Neutrophil (primary cell): ENCODE measurements at regions not wholly inside any gene's neighbourhood (a gene's known extent, or its start where the extent isn't known, plus 50 kb on each side); places are given as distances from the start of the nearest gene placed in this dataset.
"Not testable (repeated sequence)": the region's sequence is repeated elsewhere in the genome, so short reads cannot be mapped to it uniquely, and the experiment has no call there.

Experiments
- H3K27ac ChIP-seq: fragments of 200-600 bp; sonication (generic); 2 replicates; pipeline ENCODE4 v1.5.1; 2016; ENCODE audit warnings: mild to moderate bottlenecking, moderate library complexity
- H3K27me3 ChIP-seq: fragments of 200-600 bp; sonication (generic); 2 replicates; pipeline ENCODE4 v1.6.0; 2016; ENCODE audit warnings: mild to moderate bottlenecking
- H3K36me3 ChIP-seq: fragments of 200-600 bp; sonication (generic); 2 replicates; pipeline ENCODE4 v1.5.1; 2017
- H3K4me1 ChIP-seq, 2 experiments: fragments of 200-600 bp in 1 of 2; sonication (generic) in 1 of 2; 1 replicate in 1 of 2; 2 replicates in 1 of 2; pipeline versions ENCODE4 v1.5.1 to v1.6.1; 2013 to 2016; ENCODE audit warnings: low read depth in 1 of 2, low read length in 1 of 2, mild to moderate bottlenecking in 1 of 2, moderate library complexity in 1 of 2; ENCODE audit not compliant: control insufficient read depth in 1 of 2, insufficient read depth in 1 of 2
- H3K4me3 ChIP-seq, 2 experiments: fragments of 200-600 bp in 1 of 2; sonication (generic) in 1 of 2; 1 replicate in 1 of 2; 2 replicates in 1 of 2; pipeline ENCODE4 v1.5.1; 2013 to 2016; ENCODE audit warnings: low read depth in 1 of 2, low read length in 1 of 2, mild to moderate bottlenecking in 1 of 2, moderate library complexity in 1 of 2
- H3K9me3 ChIP-seq: fragments of 200-600 bp; sonication (generic); 2 replicates; pipeline ENCODE4 v1.5.1; 2016
- TF ChIP-seq, protein P1 (sequence below): fragments of 200-600 bp; sonication (generic); IDR thresholded peaks from 2 replicates; pipeline ENCODE4 v1.5.1; 2016; ENCODE audit warnings: antibody characterized with exemption

DNA sequence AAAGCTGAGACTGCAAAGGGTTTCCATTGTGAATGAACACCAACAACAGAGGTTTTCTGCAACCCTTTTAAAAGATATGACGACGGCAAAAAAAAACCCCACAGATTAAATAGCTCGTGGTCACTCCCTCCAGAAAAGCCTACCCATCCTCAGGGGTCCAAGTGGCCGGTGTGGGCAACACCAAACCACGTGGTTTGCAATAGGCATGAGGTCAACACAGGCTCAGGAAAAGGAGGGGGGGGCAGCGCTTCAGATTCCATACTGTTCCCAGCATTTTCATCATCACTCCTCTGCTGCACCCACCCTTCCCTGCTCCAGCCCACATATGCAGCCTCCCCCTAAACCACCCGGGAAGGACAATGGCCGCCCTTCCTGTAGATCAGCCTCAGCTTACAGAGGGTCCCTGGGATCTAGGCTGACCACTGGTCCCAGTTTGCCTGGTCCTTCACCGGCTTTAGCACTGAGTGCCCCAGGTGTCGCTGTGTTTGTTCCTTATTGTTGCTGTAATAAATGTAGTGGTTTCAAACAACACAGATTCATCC lies 122.8 kb upstream of the PHACTR3 start:
- TF ChIP-seq, protein P1, sequence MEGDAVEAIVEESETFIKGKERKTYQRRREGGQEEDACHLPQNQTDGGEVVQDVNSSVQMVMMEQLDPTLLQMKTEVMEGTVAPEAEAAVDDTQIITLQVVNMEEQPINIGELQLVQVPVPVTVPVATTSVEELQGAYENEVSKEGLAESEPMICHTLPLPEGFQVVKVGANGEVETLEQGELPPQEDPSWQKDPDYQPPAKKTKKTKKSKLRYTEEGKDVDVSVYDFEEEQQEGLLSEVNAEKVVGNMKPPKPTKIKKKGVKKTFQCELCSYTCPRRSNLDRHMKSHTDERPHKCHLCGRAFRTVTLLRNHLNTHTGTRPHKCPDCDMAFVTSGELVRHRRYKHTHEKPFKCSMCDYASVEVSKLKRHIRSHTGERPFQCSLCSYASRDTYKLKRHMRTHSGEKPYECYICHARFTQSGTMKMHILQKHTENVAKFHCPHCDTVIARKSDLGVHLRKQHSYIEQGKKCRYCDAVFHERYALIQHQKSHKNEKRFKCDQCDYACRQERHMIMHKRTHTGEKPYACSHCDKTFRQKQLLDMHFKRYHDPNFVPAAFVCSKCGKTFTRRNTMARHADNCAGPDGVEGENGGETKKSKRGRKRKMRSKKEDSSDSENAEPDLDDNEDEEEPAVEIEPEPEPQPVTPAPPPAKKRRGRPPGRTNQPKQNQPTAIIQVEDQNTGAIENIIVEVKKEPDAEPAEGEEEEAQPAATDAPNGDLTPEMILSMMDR = no peak
- no peaks in the 10 kb centered on the region for H3K9me3 ChIP-seq
- H3K4me3 ChIP-seq = no peak overlapping the region
- H3K27ac ChIP-seq = no peak overlapping the region
- peaks cover 39% of the 10 kb centered on the region for H3K27me3 ChIP-seq
- no peaks in the 10 kb centered on the region for H3K36me3 ChIP-seq
- no peaks in the 10 kb centered on the region for H3K4me1 ChIP-seq

DNA sequence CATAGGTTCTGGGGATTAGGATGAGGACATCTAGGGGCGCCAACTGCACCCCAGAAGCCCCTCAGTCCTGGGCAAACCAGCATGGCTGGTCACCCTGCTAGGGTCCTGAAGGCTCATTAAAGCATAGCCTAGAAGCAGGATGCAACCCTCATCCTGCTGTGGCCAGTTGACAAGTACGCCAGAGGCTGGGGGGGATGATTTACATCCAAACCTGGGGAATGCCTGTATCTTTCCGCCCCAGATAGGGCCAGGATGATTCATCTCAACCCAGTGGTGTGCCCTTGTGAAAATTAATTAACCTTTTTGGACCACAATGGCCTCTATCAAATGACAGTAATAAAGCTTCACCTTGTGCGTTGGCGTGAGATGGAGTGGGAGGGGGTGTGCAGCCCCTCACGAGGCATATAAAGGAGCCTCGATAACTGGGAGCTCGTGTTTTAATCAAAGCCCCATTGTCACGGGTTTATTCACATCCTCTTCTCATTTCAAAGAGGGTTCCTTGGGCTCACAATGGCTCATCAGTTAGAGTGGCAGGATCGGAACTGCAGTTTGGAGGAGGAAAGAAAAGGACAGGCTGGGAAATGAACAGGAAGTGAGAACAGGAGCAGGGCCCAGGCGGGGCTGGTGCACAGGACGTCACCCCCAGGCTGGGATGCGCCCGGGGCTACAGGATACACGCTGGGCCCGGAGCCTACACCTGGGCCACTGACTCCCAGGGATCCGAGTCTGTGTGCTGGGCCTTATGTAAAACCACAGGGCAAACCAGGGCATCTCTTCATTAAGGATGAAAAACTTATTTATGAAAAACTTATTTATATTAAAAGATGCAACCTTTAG lies 121.8 kb upstream of the PHACTR3 start:
- TF ChIP-seq, protein P1 = no peak
- Histone ChIP-seq H3K4me3 (no peak overlapping the region), H3K27me3 (peaks cover 34% of the 10 kb centered on the region), H3K9me3 (no peaks in the 10 kb centered on the region), H3K4me1 (no peaks in the 10 kb centered on the region), H3K36me3 (no peaks in the 10 kb centered on the region), H3K27ac (no peak overlapping the region)

DNA sequence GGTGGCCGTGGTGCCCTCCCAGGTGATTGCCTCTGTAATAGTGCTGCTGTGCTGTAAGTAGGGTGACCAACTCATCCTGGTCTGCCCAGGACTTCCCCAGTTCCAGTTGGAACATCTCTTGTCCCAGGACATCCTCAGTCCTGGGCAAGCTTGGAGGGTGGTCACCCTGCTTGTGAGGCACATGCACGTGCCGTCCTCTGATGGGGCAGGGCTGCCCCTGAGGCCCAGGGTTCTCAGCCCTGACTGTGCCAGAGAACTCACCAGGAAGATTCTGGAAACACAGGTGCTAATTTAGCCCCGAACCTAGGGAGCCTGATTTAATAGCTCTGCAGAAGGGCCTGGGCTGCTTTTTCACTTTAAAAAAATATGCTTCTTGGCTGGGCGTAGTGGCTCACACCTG lies 120.9 kb upstream of the PHACTR3 start:
- no peaks in the 10 kb centered on the region for H3K4me1 ChIP-seq
- H3K4me3 ChIP-seq = no peak overlapping the region
- H3K27me3 ChIP-seq = peaks cover 31% of the 10 kb centered on the region
- H3K9me3 ChIP-seq = no peaks in the 10 kb centered on the region
- TF ChIP-seq, protein P1 = no peak
- no peak overlapping the region for H3K27ac ChIP-seq
- H3K36me3 ChIP-seq = no peaks in the 10 kb centered on the region

DNA sequence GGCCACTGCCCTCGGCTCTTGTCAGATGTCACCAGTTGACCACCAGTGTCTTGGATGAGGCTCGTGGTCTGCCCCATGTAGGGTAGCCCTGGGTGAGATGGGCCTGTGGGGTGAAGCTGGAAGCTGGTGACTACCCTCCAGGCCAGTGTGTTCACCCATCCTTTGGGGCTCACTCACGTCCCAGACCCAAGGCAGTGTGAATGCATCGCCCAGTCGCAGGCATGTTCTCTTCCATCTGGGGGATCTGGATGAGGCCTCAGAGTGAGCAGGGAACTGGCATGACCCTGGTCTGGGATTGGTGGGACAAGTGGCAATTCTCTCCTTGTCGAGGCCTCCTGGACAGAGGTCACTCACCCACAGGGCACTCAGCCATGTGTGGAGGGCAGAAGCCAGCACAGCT lies 120.1 kb upstream of the PHACTR3 start:
- H3K27ac ChIP-seq = no peak overlapping the region
- H3K27me3 ChIP-seq = peaks cover 24% of the 10 kb centered on the region
- no peaks in the 10 kb centered on the region for H3K9me3 ChIP-seq
- H3K36me3 ChIP-seq = no peaks in the 10 kb centered on the region
- no peak overlapping the region for H3K4me3 ChIP-seq
- H3K4me1 ChIP-seq = no peaks in the 10 kb centered on the region
- TF ChIP-seq, protein P1 = no peak

DNA sequence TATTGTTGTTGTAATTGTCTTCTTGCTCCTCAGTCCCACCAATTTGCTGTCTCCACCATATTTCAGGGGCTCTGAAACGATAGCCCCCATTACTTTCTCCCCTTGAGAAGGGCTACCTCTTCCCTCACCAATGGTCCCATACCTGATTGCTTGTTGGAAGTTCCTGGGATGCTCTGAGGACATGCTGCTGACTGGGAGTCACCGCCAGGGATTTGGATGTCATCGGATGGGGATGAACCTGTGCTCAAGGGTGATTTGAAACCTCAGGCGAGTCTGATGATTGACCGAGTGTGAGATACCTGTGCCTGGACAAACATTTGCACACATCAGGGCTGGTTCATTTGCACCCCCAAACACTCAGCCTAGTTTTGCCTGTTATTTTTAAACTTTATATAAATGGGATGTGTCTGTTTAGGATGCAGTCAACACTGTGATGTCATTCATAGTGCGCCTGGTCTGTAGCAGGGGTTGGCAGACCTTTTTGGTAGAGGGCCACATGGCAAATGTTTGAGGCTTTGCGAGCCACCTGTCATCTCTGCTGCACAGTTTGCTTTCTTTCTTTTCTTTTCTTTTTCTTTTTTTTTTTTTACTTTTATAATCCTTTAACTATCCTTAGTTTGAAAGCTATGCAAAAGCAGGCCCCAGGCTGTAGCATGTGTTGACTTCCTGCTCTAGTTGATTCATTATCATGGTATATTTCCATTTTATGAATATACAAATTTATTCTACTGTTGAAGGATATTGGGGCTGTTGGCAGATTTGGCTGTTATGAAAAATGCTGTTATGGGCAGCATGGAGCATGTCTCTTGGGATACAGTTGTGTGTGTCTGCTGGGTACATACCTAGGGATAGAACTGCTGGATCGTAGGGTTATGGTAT lies 118.5 kb upstream of the PHACTR3 start:
- Histone ChIP-seq H3K27me3 (peaks cover 14% of the 10 kb centered on the region), H3K4me1 (no peaks in the 10 kb centered on the region), H3K9me3 (no peaks in the 10 kb centered on the region), H3K36me3 (no peaks in the 10 kb centered on the region), H3K4me3 (no peak overlapping the region), H3K27ac (no peak overlapping the region)
- TF ChIP-seq, protein P1 = no peak

DNA sequence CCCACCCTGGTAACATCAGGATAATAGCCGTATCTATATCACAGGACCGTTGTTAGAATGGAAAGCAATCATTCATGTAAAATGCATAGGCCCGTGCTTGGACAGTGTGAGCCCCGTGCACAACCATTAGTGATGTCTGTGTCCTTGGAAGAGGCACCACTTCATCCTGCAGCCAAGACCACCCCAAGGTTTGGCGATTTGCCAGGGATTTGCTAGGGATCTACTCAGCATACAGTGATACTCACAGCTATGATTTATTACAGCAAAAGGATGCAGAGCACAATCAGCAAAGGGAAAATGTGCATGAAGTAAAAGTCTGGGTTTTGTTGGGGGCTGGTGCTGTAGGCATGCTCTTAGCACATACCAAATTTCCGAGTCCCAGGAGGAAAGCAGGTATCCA lies 115.9 kb upstream of the PHACTR3 start:
- H3K27ac ChIP-seq, H3K9me3 ChIP-seq, H3K4me3 ChIP-seq, H3K27me3 ChIP-seq, H3K4me1 ChIP-seq, H3K36me3 ChIP-seq: not testable (repeated sequence)

DNA sequence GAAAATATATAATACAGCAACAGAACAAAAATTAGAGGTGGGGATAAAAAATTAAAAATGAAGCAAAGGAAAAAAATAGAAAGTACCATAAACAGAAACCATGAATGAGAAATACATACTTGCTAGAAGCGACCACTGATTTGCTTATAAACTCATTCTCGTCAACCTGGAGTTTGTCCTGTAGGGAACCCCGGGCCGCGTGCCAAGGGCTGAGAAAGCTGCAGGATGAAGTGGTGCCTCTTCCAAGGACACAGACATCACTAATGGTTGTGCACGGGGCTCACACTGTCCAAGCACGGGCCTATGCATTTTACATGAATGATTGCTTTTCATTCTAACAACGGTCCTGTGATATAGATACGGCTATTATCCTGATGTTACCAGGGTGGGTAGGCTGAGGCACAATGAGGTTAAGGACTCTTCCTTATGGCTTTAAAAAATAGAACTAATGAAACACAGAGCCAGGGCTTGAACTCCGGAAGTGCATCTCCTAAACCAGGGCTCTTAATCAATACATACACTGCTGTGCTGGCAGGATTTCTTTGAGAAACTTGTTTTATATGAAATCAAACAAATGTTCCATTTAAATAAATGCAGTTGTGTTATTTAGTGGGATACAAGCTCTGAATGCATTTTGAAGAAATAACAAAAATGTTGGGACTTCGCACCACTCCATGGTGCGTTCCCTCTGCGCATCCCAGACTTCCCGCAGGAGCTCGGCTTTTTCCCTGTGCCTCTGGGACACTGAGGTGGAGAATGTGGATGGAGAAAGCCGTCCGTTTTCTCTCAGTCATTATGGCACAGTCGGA lies 113.9 kb upstream of the PHACTR3 start:
- not testable (repeated sequence) for H3K4me1 ChIP-seq, H3K36me3 ChIP-seq, H3K9me3 ChIP-seq, H3K4me3 ChIP-seq, H3K27ac ChIP-seq, H3K27me3 ChIP-seq
